ENCODE measurements at regions not wholly inside any gene's neighbourhood (a gene's known extent, or its start where the extent isn't known, plus 50 kb on each side); places are given as distances from the start of the nearest gene placed in this dataset.

DNA sequence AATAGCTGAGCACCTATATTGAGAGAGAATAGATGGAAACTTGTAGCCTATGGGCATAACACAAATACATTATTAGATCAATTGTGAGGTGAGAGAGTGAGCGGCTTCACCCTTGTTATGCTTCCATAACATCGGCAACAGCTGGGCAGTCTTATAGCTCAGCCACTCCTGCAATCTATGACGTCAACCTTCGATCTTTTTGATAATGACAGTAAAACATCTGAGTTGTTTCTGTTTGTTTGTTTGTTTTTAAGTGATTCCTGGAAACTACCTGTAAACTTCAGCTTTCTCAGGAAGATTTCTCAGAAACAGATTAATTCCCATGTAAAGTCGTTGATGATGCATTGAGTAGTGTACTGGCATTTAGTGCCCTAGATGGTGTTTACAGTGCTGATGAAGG lies 90.0 kb downstream of the DSEL start:
- WGBS (ENCODE audit: extremely low coverage, insufficient read length, low lambda C conversion rate), result no CpG with 5 or more reads among the region's 5 CpGs
- Histone ChIP-seq H3K14ac (ENCODE audit: insufficient read depth, low read length) (no peak overlapping the region), H2BK5ac (ENCODE audit: insufficient read length, low read length) (no peak overlapping the region)

More for the DNA sequence above, 90.0 kb downstream of the DSEL start:
- no peak overlapping the region for H3K4me3 Mint-ChIP-seq
- Histone ChIP-seq H4K91ac (ENCODE audit: insufficient read length, low read depth, low read length) (no peak overlapping the region), H3K79me1 (ENCODE audit: insufficient read depth, low read depth, low read length, poor library complexity, severe bottlenecking) (no peaks in the 10 kb centered on the region), H3K23ac (ENCODE audit: insufficient read length, low read depth, low read length) (no peak overlapping the region), H3K9ac (ENCODE audit: extremely low read depth, insufficient read length, low read length) (no peak overlapping the region), H2AFZ (ENCODE audit: low read length) (no peak overlapping the region), H3K4ac (ENCODE audit: low read depth, low read length) (no peak overlapping the region), H4K5ac (ENCODE audit: insufficient read length, low read depth, low read length) (no peak overlapping the region), H3K4me1 (ENCODE audit: insufficient read depth, low read length) (no peaks in the 10 kb centered on the region), H2BK120ac (ENCODE audit: low read depth, low read length, poor library complexity, severe bottlenecking) (no peak overlapping the region), H3K27me3 (ENCODE audit: insufficient read depth, low read length) (no peaks in the 10 kb centered on the region), H2AK5ac (ENCODE audit: insufficient read length, low read length) (no peak overlapping the region), H2BK12ac (ENCODE audit: insufficient read length, low read depth, low read length) (no peak overlapping the region), H3K9me3 (ENCODE audit: control insufficient read depth, low read depth, low read length) (no peaks in the 10 kb centered on the region), H3K79me2 (ENCODE audit: insufficient read depth, low read length) (no peaks in the 10 kb centered on the region), H3K4me2 (ENCODE audit: insufficient read depth, insufficient read length, low read length) (no peak overlapping the region), H4K8ac (replicated peaks; ENCODE audit: insufficient read length, low read depth, low read length) (no peak overlapping the region), H3K18ac (ENCODE audit: insufficient read length, low read depth, low read length) (no peak overlapping the region), H3T11ph (ENCODE audit: low read length) (no peak overlapping the region), H2BK20ac (ENCODE audit: low read depth, low read length, poor library complexity, severe bottlenecking) (no peak overlapping the region), H3K56ac (ENCODE audit: insufficient read length, low read depth, low read length) (no peak overlapping the region), H2BK15ac (ENCODE audit: low read depth, low read length) (no peak overlapping the region), H4K20me1 (ENCODE audit: control insufficient read depth, insufficient read depth, insufficient read length) (no peaks in the 10 kb centered on the region), H3K27ac (ENCODE audit: insufficient read length, low read depth, low read length) (no peak overlapping the region), H3K23me2 (ENCODE audit: insufficient read length, low read depth, low read length, poor library complexity, severe bottlenecking) (no peaks in the 10 kb centered on the region)
- H3K27ac Mint-ChIP-seq, result no peak overlapping the region
- no peaks in the 10 kb centered on the region for H3K36me3 Mint-ChIP-seq (ENCODE audit: insufficient read depth in 1 of 3, low read depth in 3 of 3)
- H3K9me3 Mint-ChIP-seq, result no peaks in the 10 kb centered on the region
- peaks cover 2% of the 10 kb centered on the region; the same call in 1 of the 2 replicates for H3K27me3 Mint-ChIP-seq (ENCODE audit: low read depth)
- no peak for TF ChIP-seq CTCF (conservative IDR thresholded peaks at IDR 0.05)
- no peaks in the 10 kb centered on the region for H3K4me1 Mint-ChIP-seq
- no peak for DNase-seq
